ENCODE measurements at regions not wholly inside any gene's neighbourhood (a gene's known extent, or its start where the extent isn't known, plus 50 kb on each side); places are given as distances from the start of the nearest gene placed in this dataset.

DNA sequence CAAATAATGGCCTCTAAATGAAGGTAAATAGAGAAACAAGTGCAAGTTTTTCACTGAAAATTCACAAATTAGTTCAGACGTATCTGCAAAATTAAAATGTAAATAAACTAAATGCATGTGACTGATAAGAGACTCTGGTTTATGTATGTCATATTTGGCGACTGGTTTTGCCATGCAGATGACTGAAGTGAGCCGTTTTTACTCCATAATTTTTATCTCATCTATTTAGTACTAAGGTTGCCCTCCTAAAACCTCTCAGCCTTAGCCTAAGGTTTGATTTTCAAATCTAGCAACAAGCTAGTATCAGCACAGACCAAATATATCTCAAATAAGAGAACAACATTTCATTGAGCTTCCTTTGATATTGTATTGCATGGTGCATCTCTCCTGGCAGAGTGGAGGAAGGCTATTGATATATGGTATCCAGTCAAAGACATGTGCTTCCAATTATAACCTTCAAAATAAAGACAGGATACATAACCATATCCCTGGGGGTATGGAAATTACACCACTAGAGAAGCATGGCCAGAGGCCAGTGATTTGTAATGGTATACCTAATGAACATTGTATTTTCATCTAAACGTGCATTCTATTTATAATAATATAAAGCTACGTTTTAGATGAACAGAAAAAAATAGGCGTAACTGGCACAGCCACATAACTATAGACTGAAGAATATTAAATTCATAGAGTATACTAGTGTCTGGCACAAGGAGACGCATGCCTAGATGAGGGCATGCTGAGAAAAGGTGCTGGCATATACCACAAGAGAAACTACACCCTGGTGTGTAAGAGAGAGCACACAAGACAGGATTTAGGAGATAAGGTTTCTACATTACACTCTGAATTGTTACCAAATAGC, 392.6 kb upstream of the INTU start:
- H3K79me2 ChIP-seq (ENCODE audit: low read length): no peaks in the 10 kb centered on the region
- no peak for TF ChIP-seq EZH2 (optimal IDR thresholded peaks at IDR 0.05; ENCODE audit: low read depth, low read length)
- no peak for TF ChIP-seq EZH2phosphoT487 (IDR thresholded peaks at IDR 0.05; ENCODE audit: low read length)
- TF ChIP-seq, protein P1, sequence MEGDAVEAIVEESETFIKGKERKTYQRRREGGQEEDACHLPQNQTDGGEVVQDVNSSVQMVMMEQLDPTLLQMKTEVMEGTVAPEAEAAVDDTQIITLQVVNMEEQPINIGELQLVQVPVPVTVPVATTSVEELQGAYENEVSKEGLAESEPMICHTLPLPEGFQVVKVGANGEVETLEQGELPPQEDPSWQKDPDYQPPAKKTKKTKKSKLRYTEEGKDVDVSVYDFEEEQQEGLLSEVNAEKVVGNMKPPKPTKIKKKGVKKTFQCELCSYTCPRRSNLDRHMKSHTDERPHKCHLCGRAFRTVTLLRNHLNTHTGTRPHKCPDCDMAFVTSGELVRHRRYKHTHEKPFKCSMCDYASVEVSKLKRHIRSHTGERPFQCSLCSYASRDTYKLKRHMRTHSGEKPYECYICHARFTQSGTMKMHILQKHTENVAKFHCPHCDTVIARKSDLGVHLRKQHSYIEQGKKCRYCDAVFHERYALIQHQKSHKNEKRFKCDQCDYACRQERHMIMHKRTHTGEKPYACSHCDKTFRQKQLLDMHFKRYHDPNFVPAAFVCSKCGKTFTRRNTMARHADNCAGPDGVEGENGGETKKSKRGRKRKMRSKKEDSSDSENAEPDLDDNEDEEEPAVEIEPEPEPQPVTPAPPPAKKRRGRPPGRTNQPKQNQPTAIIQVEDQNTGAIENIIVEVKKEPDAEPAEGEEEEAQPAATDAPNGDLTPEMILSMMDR (IDR thresholded peaks at IDR 0.05; ENCODE audit: low read length): no peak
- H3K4me3 ChIP-seq (ENCODE audit: low read length): no peak overlapping the region
- H3K36me3 ChIP-seq (replicated peaks; ENCODE audit: insufficient read depth, low read length): no peaks in the 10 kb centered on the region
- DNase-seq: no peak
- H2AFZ ChIP-seq (ENCODE audit: low read length): no peak overlapping the region
- no peak overlapping the region for H3K4me2 ChIP-seq (ENCODE audit: low read depth, low read length)
- no peaks in the 10 kb centered on the region for H3K9me3 ChIP-seq (replicated peaks; ENCODE audit: insufficient read depth, low read length)
- H3K27ac ChIP-seq (ENCODE audit: low read length): no peak overlapping the region
- no peaks in the 10 kb centered on the region for H3K4me1 ChIP-seq (ENCODE audit: low read length)
- H3K9ac ChIP-seq (ENCODE audit: low read length): no peak overlapping the region
- no peaks in the 10 kb centered on the region for H3K9me2 ChIP-seq (replicated peaks; ENCODE audit: insufficient read depth, low read length)
- no peaks in the 10 kb centered on the region for H3K27me3 ChIP-seq (replicated peaks; ENCODE audit: insufficient read depth, low read length)
- H4K20me1 ChIP-seq (ENCODE audit: insufficient read depth, low read length): no peaks in the 10 kb centered on the region
- H3F3A ChIP-seq (ENCODE audit: insufficient read depth, low read length): no peaks in the 10 kb centered on the region

DNA sequence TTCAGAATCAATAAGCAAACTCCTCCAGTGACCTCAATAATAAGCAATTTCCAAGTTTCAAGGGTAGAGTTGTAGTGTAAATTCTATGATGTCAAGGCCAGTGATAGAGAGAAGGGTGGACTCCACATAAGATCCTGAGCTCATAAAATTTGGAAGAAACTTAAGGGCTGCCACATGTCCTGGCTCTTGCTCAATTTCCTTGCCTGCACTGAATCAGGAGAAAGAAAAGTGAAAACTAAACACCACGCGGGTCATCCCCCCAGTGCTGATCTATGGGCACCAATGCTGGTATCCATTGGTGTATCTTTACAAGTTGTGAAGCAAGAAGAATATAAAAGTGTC, 392.0 kb upstream of the INTU start:
- Histone ChIP-seq H3F3A (ENCODE audit: insufficient read depth, low read length) (no peaks in the 10 kb centered on the region), H3K4me2 (ENCODE audit: low read depth, low read length) (no peak overlapping the region), H4K20me1 (ENCODE audit: insufficient read depth, low read length) (no peaks in the 10 kb centered on the region), H3K79me2 (ENCODE audit: low read length) (no peaks in the 10 kb centered on the region), H3K9me2 (replicated peaks; ENCODE audit: insufficient read depth, low read length) (no peaks in the 10 kb centered on the region), H3K4me1 (ENCODE audit: low read length) (no peaks in the 10 kb centered on the region), H3K27me3 (replicated peaks; ENCODE audit: insufficient read depth, low read length) (no peaks in the 10 kb centered on the region), H3K36me3 (replicated peaks; ENCODE audit: insufficient read depth, low read length) (no peaks in the 10 kb centered on the region), H3K9ac (ENCODE audit: low read length) (no peak overlapping the region), H3K4me3 (ENCODE audit: low read length) (no peak overlapping the region), H2AFZ (ENCODE audit: low read length) (no peak overlapping the region), H3K27ac (ENCODE audit: low read length) (no peak overlapping the region), H3K9me3 (replicated peaks; ENCODE audit: insufficient read depth, low read length) (no peaks in the 10 kb centered on the region)
- DNase-seq: no peak
- TF ChIP-seq, protein P1 (IDR thresholded peaks at IDR 0.05; ENCODE audit: low read length): no peak
- TF ChIP-seq EZH2 (optimal IDR thresholded peaks at IDR 0.05; ENCODE audit: low read depth, low read length) (no peak), EZH2phosphoT487 (IDR thresholded peaks at IDR 0.05; ENCODE audit: low read length) (no peak)

DNA sequence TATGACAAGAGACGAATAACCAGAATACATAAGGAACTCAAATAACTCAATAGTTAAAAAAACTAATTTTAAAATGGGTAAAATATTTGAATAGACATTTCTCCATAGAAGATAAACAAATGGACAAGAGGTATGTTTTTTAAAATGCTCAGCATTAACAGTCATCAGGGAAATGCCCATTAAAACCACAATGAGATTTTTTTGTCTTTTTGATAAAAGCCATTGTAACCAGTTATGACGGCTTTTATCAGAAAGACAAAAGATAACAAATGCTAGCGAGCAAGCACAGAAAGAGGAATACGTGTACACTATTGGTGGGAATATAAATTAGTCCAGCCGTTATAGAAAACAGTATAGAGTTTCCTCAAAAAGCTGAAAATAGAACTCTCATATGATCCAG, 388.2 kb upstream of the INTU start:
- TF ChIP-seq EZH2 (optimal IDR thresholded peaks at IDR 0.05; ENCODE audit: low read depth, low read length) (no peak), EZH2phosphoT487 (IDR thresholded peaks at IDR 0.05; ENCODE audit: low read length) (no peak)
- TF ChIP-seq, protein P1 (IDR thresholded peaks at IDR 0.05; ENCODE audit: low read length): no peak
- H3K4me2 ChIP-seq (ENCODE audit: low read depth, low read length): no peak overlapping the region

More for the DNA sequence above, 388.2 kb upstream of the INTU start:
- H3K27ac ChIP-seq (ENCODE audit: low read length): no peak overlapping the region
- no peaks in the 10 kb centered on the region for H3K9me2 ChIP-seq (replicated peaks; ENCODE audit: insufficient read depth, low read length)
- no peak for DNase-seq
- no peaks in the 10 kb centered on the region for H3F3A ChIP-seq (ENCODE audit: insufficient read depth, low read length)
- no peaks in the 10 kb centered on the region for H3K36me3 ChIP-seq (replicated peaks; ENCODE audit: insufficient read depth, low read length)
- H3K79me2 ChIP-seq (ENCODE audit: low read length): no peaks in the 10 kb centered on the region
- no peaks in the 10 kb centered on the region for H3K27me3 ChIP-seq (replicated peaks; ENCODE audit: insufficient read depth, low read length)
- no peaks in the 10 kb centered on the region for H3K4me1 ChIP-seq (ENCODE audit: low read length)
- no peak overlapping the region for H3K9ac ChIP-seq (ENCODE audit: low read length)
- no peak overlapping the region for H3K4me3 ChIP-seq (ENCODE audit: low read length)
- no peaks in the 10 kb centered on the region for H3K9me3 ChIP-seq (replicated peaks; ENCODE audit: insufficient read depth, low read length)
- no peaks in the 10 kb centered on the region for H4K20me1 ChIP-seq (ENCODE audit: insufficient read depth, low read length)
- H2AFZ ChIP-seq (ENCODE audit: low read length): no peak overlapping the region
